HG03354 (cell line): ENCODE measurements at regions not wholly inside any gene's neighbourhood (a gene's known extent, or its start where the extent isn't known, plus 50 kb on each side); places are given as distances from the start of the nearest gene placed in this dataset.
"Not testable (repeated sequence)": the region's sequence is repeated elsewhere in the genome, so short reads cannot be mapped to it uniquely, and the experiment has no call there.

Source experiments
- ATAC-seq: cut with Tn5 transposase; IDR thresholded peaks from one replicate; pipeline ENCODE4 v1.9.1; 2021; ENCODE audit warnings: mild to moderate bottlenecking; ENCODE audit not compliant: unreplicated experiment, poor library complexity, severe bottlenecking

DNA sequence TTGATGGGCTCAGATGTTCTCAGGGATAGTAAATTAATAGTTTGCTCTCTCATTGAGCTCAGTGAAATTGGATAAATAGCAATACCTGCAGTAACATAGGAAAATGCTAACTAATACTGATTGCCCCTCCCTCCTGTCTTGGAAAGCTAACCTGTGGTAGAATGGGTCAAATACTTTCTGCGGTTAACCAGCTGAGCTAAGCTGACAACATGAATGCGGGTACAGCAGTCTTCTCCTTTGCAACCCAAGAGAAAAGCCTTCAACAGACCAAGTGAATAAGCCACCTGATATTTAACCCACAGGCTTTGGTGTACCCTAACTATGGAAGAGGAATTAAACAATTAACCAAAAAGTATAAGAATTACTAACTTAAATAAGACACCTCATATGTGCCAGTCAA is 408.3 kb upstream of the MAF start:
- ATAC-seq, result no peak

DNA sequence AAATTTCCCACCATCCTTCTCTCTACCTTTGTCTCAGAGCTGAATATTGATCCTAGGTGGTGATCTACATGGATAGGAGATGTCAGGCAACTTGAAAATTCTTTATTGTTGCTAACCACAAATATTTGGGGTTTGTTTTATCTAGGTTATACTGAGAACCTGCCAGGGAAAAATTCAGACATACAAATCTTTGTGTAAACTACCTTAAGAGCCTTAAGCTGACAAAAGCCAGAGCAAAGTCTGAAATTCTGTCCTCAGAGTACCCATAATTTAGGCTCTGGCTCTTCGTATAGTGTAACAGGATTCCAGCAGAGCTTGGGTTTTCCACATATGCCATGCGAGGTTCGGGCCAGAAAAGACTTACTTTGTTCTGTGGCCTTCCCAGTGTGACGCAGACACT is 406.7 kb upstream of the MAF start:
- ATAC-seq, result no peak

GRCh38 chr16:80006241-80007215 is 406.0 kb upstream of the MAF start:
- ATAC-seq, result no peak

DNA sequence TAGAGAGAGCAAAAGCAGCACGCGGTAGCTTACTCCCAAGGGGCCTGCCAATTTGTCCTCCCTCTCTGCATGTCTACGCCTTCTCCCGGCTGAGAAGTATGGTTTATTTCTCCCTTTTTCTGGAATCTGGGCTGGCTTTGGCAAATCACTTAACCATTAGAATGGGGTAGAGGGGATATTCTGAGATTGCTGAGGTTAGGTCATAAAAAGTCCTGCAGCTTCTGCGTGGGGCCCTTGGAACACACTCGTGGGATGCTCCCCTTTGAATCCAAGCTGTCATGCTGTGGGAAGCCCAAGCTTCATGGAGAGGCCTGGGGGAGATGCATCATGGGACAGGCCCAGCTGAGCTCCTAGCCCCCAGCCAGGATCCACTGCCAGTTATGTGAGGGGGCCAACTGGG is 403.6 kb upstream of the MAF start:
- no peak for ATAC-seq

- ATAC-seq, result no peak
Observed at GRCh38 chr16:80002261-80002660, 401.7 kb upstream of the MAF start.

DNA sequence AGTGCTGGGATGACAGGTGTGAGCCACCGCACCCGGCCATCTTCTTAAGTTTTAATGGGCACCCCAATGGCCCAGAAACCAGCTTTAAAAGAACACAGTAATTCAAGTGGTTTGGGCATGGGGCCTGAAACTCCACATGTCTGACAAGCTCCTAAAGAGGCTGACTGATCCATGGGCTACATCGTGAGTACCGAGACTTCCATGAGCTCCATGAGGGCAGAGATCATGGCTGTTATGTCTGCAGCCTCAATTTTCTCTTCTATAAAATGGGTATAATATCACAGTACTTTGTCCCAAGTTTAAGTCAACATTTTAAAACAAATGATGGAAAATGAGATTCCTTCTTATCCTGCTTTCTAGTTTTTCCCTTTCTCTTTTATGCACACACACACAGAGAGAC is 397.6 kb upstream of the MAF start:
- no peak for ATAC-seq

GRCh38 chr16:79997257-79997656 is 396.7 kb upstream of the MAF start:
- ATAC-seq, result no peak

DNA sequence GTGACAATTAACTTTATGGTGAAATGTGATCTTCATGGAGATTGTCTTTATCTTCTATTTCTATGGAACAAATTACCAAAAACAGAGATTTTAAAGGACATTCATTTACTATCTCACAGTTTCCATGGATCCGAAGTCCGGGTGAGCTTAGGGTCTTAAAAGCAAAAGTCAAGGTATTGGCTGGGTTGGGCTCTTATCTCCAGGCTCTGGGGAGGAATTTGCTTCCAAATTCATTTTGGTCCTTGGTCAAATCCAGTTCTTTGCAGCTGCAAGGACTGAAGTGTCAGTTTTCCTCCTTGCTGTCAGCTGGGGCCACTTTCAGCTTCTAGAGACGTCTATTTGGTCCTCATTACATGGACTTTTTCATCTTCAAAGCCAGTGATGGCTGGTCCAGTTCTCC is 395.8 kb upstream of the MAF start:
- no peak for ATAC-seq

- no peak for ATAC-seq
Observed at GRCh38 chr16:79995315-79995714, 394.8 kb upstream of the MAF start.

- no peak for ATAC-seq
Observed at GRCh38 chr16:79994418-79994817, 393.9 kb upstream of the MAF start.

GRCh38 chr16:79993629-79994209 is 393.2 kb upstream of the MAF start:
- ATAC-seq, result no peak

DNA sequence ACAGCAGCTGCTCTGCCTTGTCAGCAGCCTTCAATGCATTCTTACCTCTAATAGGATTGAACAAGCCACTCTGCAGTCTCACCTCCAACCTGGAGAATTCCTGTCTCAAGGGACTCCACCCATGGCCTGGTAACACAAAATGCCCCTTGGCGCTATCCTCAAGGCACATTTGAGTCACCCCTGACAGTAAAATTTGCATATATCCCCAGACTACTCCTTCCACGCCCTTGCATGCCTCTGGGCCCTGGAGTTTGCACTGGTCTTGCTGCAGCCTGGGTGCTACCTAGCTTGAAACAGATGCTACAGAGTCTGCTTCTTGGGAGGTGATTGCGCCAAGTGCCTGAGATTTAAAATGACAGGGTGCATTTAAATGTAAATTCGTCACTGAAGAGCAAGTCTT is 391.4 kb upstream of the MAF start:
- no peak for ATAC-seq

GRCh38 chr16:79988721-79989220 is 388.2 kb upstream of the MAF start:
- no peak for ATAC-seq

- ATAC-seq, result no peak
Observed at GRCh38 chr16:79988089-79988488, 387.6 kb upstream of the MAF start.

DNA sequence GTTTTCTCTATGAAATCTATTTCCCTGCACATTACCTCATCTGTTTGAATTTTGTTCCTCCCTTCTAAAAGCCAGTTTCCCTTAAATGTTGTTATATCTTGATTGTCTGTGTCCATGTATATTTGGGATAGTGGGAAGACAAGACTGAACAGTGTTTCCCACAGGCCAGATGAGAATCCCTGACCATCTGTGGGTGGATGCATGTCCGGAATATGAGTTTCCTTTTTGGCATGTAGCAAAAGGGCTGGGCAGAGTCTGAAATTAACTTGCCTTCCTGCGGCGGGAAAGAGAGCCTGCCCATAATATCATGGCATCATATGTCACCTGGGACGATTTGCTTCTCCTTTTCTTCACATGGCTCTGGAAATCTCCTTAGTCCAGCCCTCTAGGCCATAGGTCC is 385.8 kb upstream of the MAF start:
- ATAC-seq, result no peak

GRCh38 chr16:79985606-79986005 is 385.1 kb upstream of the MAF start:
- no peak for ATAC-seq

GRCh38 chr16:79984149-79984548 is 383.6 kb upstream of the MAF start:
- not testable (repeated sequence) for ATAC-seq

- ATAC-seq, result no peak
Observed at GRCh38 chr16:79982862-79983261, 382.3 kb upstream of the MAF start.

DNA sequence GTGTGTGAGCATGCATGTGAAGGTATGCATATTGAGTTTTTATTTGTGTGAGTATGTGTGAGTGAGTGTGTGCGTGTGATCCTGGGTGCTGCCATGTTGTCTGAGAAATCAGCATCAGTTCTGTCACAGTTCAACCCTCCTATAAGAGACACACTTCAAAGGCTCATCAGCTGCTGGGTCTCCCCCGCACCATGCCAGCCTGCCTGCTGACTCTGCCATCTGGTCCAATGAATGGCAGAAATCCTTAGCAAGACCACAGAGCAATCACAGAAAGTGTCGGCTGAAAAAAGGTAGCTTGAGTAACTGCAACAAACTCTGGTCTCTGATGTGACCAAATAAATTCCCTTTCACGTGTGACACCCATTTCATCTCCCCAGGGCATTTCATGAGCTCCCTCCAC is 381.8 kb upstream of the MAF start:
- no peak for ATAC-seq

DNA sequence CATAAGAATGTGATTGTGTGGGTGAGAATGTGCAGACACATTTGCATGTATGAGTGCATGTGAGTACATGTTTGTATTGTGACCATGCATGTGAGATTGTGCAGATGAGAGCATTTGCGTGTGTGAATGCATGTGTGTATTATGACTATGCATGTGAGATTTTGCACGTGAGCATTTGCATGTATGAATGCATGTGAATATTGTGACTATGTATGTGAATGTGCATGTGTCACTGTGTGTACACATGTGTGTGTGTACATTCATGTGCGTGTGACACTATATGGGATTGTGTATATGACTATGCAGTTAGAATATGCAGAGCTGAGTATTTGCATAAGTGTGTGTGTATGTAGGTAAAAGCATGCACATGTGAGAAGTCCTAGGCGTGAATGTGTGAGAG is 381.3 kb upstream of the MAF start:
- no peak for ATAC-seq
